Activated naive CD4-positive, alpha-beta T cell treated with Interleukin-2 at 50 U/mL for 16 hours (primary cell): ENCODE measurements at regions not wholly inside any gene's neighbourhood (a gene's known extent, or its start where the extent isn't known, plus 50 kb on each side); places are given as distances from the start of the nearest gene placed in this dataset.
"Not testable (repeated sequence)": the region's sequence is repeated elsewhere in the genome, so short reads cannot be mapped to it uniquely, and the experiment has no call there.

Experiments used
- DNase-seq: peaks from one replicate; pipeline ENCODE4 v3.0.0-alpha.2; 2020

DNA sequence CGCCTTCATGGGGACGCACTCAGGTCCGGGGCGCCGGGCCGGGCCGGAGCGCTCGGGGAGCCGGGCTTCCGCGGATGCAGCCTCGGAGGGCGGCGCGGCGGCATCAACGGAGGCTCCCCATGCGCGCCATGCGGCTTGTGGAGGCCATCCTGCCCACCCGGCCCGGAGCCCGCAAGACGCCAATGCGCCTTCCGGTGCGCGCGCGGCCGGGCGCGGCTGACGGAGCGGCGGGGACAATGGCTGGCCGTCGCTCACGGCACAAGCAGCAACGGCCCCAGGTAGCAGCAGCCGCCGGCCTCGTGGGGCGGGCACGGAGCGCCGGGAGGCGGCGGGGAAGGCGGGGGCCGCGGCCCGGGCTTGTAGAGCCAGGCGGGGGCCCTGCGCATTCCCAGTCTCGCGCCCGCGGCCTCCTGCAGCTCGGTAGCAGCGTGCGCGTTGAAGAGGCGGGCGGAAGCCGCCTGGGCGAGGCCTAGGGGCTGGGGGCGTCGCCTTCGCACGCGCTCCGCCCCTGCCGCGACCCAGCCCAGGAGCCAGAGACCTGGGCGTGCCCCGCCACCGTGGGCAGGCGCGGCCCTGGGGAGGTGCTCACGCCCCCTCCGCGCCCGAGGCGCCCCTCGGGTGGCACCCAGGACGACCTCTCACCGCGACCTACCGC lies 168.6 kb upstream of the PRKX start:
- not testable (repeated sequence) for DNase-seq

DNA sequence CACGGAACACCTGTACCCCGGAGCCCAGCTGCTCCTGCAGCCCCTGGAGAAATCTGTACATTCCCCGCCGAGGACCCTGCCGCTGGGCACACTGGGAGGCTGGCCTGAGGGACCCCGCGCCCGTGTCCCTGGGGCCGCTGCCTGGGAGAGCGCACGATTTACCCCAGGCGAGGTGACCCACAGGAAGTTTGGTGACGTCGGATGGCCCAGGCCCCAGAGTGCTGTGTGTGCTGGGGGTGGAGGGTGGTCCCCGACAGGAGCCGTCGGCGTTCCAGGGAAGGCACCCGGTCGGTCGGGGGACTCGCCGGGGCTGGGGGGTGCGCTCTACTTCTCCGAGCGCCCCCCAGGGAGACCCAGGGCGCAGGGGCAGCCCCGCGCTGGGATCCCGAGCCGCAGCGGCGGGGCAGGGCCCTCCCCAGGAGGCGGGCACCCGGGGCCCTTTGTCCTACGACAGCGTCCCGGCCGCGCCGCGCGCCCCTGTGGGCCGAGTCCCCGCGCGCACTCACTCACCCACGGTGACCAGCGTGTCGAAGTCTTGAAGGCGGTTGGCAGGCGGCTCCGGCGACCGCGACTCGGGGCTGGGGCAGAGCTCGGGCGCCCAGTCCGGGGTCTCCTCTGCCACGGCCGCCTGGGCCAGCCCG lies 167.9 kb upstream of the PRKX start:
- not testable (repeated sequence) for DNase-seq

DNA sequence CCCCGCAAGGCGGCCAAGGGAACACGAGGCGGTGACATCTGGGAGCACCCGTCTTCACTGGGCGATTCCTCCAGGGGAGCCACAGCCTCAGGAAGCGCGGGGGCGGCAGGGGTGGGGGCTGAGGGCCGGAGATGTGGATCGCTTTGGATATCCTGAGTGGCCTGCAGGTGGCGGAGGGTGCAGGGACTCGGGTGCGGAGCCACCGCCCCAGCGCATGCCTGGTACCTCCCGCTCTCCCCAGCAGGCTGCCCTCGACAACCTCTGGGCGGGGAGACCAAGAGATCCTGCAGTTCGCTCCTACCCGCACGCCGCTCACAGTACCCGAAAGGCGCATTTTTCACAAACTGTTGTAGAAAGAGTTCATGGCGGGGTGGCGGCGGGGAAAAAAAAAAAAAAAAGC lies 162.9 kb upstream of the PRKX start:
- not testable (repeated sequence) for DNase-seq

DNA sequence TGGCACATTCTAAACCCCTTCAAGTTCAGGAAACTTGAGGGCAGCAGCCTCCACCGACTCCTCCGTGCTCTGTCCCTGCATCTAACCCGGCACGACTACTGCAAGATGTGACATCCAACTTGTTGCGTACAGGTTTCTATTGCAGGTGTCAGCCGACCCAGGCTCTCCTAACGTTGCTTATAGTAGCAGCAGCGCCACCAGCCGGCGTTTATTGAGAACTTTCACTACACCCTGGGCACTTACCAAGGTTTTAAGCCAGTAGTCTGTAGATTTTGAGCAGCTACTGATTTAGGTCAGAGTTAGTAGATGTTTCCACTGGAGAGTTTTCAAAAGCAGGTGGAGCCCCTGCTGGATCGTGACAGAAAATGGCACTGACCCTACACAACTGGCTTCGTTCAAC lies 162.2 kb upstream of the PRKX start:
- DNase-seq = not testable (repeated sequence)

DNA sequence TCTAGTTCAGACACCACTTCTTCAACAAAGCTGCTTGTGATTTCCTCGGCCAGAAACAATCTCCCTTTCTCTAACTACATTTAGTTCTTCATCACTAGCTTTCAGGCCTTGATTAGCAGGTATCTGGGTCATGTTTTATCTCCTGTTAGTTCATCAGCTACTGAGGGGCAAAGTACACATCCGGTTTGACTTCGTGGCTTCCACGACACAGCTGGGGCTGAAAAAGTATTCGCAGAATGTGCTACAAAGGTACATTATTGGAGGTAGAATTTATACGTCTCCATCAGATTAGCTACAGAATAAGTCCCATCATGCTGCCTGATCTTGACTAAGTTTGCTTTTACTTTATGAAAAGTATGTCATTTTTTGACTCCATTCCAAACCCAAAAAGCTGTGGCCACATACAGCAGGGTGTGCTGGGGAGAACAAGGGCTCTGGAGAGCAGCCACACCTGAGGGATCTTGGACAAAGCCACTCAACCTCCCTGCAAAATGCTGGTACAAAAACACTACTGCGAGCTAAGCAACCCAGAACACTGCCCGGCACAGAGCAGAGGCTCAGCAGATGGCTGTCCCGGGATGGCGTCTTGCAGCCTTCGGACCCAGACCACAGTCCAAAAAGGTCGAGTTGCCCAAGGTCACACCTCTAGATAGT lies 158.9 kb upstream of the PRKX start:
- not testable (repeated sequence) for DNase-seq

DNA sequence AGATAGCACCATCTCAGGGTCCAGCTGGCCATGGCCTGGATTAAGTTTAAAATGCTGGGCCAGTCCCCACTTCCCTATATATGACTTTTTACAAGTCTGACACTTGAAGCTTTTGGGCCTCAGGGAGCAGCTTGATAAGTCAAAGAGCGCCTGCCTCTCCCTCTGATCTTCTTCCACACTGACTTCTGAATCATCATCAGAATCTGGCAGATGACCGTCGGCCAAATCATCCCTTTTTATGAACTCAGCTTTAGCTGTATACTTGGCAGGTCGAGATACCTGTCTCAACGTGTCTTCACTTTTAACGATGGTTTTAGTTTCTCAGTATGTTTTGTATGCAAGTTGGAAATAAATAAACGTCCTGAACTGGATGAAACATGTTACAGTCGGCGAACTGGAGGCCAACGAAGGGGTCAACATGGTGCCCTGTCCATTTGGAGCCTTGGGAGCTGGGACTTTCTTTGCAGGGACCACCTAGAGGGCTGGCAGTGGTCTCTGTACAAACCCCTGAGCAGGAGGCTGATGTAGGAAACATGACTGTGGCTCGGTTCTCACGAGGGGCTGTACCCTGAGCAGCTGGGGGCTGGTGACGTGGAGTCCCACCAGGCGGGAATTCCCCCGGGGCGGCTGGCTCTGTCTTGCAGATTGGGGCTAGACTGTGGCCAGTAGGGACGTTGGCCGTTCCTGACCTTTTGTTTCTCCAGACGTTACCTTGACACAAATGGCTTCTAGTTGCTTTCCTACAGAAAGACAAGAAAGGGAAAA lies 153.8 kb upstream of the PRKX start:
- DNase-seq = not testable (repeated sequence)

DNA sequence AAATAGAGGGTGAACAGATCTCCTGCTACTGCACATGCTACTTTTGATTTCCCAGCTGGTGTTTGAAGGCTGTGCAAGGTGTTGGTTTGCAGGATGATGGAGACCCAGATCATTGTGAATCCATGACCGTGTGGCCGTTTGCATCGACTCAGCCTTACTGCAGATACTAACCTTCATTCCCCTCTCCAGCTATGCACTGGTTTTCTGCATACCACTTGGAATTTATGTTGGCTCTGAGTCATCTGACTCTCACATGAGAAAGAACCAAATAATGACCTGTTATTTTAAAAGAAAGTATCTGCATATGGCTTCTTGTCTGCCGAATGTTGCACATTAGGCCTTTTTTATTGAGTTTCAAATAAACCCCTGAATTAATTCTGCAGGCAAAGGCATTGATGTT lies 144.9 kb upstream of the PRKX start:
- DNase-seq = not testable (repeated sequence)

DNA sequence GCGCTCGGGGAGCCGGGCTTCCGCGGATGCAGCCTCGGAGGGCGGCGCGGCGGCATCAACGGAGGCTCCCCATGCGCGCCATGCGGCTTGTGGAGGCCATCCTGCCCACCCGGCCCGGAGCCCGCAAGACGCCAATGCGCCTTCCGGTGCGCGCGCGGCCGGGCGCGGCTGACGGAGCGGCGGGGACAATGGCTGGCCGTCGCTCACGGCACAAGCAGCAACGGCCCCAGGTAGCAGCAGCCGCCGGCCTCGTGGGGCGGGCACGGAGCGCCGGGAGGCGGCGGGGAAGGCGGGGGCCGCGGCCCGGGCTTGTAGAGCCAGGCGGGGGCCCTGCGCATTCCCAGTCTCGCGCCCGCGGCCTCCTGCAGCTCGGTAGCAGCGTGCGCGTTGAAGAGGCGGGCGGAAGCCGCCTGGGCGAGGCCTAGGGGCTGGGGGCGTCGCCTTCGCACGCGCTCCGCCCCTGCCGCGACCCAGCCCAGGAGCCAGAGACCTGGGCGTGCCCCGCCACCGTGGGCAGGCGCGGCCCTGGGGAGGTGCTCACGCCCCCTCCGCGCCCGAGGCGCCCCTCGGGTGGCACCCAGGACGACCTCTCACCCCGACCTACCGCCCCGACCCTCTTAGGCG lies 130.2 kb upstream of the PRKX start:
- not testable (repeated sequence) for DNase-seq

DNA sequence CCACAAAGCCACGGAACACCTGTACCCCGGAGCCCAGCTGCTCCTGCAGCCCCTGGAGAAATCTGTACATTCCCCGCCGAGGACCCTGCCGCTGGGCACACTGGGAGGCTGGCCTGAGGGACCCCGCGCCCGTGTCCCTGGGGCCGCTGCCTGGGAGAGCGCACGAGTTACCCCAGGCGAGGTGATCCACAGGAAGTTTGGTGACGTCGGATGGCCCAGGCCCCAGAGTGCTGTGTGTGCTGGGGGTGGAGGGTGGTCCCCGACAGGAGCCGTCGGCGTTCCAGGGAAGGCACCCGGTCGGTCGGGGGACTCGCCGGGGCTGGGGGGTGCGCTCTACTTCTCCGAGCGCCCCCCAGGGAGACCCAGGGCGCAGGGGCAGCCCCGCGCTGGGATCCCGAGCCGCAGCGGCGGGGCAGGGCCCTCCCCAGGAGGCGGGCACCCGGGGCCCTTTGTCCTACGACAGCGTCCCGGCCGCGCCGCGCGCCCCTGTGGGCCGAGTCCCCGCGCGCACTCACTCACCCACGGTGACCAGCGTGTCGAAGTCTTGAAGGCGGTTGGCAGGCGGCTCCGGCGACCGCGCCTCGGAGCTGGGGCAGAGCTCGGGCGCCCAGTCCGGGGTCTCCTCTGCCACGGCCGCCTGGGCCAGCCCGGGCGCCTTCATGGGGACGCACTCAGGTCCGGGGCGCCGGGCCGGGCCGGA lies 129.5 kb upstream of the PRKX start:
- DNase-seq = peak; percentile 7

DNA sequence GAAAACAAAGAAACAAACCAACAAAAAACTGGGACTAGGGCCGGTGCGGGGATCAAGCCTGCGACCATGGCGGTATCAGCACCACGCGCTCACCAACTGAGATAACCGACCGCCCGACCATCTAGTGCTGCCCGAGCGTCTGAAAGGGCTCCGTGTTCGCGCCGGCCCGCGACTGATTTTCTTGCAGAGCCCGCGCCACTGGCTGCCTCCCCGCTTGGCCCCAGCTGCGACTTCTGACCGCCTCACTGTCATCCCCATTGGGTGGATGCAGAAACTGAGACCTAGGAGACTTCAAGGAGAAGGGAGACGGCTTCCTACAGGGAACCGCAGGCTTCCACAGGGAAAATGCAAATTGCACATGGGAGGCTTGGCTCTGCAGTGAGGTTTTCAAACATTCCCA lies 125.3 kb upstream of the PRKX start:
- not testable (repeated sequence) for DNase-seq

DNA sequence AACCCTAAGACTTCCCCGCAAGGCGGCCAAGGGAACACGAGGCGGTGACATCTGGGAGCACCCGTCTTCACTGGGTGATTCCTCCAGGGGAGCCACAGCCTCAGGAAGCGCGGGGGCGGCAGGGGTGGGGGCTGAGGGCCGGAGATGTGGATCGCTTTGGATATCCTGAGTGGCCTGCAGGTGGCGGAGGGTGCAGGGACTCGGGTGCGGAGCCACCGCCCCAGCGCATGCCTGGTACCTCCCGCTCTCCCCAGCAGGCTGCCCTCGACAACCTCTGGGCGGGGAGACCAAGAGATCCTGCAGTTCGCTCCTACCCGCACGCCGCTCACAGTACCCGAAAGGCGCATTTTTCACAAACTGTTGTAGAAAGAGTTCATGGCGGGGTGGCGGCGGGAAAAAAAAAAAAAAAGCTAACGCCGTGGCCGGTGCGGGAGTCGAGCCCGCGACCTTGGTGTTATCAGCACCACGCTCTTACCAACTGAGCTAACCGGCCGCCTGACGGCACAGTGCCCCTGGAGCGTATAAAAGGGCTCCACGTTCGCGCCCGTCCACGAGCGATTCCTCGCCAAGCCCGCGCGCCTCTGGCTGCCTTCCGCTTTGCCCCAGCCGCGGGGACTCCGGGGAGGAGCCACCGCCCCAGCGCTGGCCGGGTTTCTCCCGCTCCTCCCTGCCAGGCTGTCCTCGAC lies 124.7 kb upstream of the PRKX start:
- not testable (repeated sequence) for DNase-seq

DNA sequence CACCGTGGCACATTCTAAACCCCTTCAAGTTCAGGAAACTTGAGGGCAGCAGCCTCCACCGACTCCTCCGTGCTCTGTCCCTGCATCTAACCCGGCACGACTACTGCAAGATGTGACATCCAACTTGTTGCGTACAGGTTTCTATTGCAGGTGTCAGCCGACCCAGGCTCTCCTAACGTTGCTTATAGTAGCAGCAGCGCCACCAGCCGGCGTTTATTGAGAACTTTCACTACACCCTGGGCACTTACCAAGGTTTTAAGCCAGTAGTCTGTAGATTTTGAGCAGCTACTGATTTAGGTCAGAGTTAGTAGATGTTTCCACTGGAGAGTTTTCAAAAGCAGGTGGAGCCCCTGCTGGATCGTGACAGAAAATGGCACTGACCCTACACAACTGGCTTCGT lies 123.8 kb upstream of the PRKX start:
- not testable (repeated sequence) for DNase-seq

DNA sequence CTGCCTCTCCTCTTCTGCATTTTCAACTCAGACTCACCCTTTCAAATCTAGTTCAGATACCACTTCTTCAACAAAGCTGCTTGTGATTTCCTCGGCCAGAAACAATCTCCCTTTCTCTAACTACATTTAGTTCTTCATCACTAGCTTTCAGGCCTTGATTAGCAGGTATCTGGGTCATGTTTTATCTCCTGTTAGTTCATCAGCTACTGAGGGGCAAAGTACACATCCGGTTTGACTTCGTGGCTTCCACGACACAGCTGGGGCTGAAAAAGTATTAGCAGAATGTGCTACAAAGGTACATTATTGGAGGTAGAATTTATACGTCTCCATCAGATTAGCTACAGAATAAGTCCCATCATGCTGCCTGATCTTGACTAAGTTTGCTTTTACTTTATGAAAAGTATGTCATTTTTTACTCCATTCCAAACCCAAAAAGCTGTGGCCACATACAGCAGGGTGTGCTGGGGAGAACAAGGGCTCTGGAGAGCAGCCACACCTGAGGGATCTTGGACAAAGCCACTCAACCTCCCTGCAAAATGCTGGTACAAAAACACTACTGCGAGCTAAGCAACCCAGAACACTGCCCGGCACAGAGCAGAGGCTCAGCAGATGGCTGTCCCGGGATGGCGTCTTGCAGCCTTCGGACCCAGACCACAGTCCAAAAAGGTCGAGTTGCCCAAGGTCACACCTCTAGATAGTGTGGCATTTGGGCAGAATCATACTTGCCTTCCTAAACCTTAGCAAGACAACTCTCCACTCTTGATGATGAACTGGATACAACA lies 120.5 kb upstream of the PRKX start:
- DNase-seq = not testable (repeated sequence)

DNA sequence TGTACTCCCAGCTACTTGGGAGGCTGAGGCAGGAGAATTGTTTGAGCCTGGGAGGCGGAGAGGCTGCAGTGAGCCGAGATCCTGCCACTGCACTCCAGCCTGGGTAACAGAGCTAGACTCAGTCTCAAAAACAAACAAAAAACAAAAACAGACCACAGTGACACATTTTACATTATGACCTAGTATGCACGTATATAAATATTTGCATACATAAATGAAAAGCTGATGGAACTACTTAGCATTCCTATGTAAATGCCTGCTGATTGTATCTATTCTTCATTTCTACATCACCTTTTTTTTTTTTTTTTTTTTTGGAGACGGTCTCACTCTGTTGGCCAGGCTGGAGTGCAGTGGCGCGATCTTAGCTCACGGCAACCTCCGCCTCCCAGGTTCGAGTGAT lies 116.6 kb upstream of the PRKX start:
- DNase-seq = not testable (repeated sequence)

DNA sequence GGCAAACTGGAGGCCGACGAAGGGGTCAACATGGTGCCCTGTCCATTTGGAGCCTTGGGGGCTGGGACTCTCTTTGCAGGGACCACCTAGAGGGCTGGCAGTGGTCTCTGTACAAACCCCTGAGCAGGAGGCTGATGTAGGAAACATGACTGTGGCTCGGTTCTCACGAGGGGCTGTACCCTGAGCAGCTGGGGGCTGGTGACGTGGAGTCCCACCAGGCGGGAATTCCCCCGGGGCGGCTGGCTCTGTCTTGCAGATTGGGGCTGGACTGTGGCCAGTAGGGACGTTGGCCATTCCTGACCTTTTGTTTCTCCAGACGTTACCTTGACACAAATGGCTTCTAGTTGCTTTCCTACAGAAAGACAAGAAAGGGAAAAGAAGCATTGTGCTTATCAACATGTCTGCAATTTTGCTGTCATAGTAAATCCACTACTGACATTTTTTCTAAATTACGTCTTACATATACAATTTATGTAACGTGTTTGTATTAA lies 115.6 kb upstream of the PRKX start:
- not testable (repeated sequence) for DNase-seq

DNA sequence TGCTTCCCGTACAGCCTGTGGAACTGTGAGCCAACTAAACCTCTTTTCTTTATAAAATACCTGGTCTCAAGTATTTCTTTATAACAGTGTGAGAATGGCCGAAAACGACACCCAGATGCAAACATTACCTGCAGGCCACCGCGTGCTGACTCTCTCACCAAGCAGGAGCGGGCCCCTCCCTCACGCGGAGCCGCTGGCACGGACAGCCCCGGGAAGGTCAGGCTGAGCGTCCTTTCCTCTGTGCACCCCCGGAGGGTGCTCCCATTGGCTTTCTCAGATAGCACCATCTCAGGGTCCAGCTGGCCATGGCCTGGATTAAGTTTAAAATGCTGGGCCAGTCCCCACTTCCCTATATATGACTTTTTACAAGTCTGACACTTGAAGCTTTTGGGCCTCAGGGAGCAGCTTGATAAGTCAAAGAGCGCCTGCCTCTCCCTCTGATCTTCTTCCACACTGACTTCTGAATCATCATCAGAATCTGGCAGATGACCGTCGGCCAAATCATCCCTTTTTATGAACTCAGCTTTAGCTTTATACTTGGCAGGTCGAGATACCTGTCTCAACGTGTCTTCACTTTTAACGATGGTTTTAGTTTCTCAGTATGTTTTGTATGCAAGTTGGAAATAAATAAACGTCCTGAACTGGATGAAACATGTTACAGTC lies 115.1 kb upstream of the PRKX start:
- DNase-seq = not testable (repeated sequence)

DNA sequence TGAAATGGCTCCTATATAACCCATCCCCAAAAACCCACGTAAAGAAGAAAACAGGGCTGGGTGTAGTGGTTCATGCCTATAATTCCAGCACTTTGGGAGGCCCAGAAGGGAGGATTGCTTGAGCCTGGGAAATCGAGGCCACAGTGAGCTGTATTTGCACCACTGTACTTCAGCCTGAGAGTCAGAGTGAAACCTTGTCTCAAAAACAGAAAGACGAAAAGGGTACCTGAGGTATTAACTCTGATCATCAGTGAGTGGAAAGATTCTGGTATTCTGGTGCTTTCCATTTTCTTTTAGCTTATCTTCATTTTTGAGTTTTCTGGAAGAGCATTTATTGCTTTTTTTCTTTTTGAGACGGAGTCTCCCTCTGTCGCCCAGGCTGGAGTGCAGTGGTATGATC lies 110.6 kb upstream of the PRKX start:
- not testable (repeated sequence) for DNase-seq

DNA sequence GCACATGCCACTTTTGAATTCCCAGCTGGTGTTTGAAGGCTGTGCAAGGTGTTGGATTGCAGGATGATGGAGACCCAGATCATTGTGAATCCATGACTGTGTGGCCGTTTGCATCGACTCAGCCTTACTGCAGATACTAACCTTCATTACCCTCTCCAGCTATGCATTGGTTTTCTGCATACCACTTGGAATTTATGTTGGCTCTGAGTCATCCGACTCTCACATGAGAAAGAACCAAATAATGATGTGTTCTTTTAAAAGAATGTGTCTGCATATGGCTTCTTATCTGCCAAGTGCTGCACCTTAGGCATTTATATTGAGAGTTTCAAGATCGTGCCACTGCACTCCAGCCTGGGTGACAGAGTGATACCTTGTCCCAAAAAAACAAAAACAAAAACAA lies 106.7 kb upstream of the PRKX start:
- no peak for DNase-seq

DNA sequence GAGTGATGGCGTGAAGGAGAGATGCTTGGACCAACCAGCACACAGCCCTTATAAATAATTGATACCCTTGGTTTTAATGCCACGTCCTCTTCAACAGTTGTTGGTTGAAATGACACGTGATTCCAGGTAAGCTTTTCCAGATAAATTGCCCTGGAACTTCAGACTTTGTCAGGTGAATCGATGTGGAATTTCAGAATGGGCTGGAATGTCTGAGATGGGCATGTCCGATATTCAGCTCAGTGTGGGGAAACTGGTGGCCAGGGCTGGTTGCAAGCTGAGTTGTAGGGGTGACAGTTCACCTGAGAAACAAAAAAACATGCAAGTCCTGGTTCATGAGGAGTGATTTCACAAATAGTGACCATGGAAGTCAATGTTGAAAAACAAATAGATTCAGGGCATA lies 104.0 kb upstream of the PRKX start:
- not testable (repeated sequence) for DNase-seq
